ENCODE measurements at regions not wholly inside any gene's neighbourhood (a gene's known extent, or its start where the extent isn't known, plus 50 kb on each side); places are given as distances from the start of the nearest gene placed in this dataset.

DNA sequence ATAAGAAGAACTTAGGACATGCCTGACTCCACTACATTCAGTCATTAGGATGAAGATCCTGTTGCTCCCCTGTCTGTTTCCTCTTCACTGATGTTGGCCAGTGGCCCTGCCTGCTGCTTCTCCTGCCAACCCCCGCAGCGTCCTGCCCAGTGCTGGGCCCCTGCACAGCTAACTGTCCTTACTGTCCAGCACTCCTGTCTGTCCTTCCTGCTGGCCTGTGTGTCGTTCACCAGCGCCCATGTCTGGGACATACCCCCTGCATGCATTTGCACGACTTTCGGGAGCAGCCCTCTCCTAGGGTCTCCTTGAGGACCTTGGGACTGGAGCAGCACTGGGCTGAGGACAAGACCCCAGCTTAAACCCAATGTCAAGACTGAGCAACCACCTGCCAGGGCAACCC, 547.6 kb downstream of the BNC2 start:
- Mint-ChIP-seq H3K27me3 (ENCODE audit: low read depth) (no peaks in the 10 kb centered on the region; the same call in 1 of the 2 replicates), H3K4me3 (no peak overlapping the region), H3K36me3 (ENCODE audit: insufficient read depth in 1 of 3, low read depth in 3 of 3) (peaks cover 0 to 2% (median 0%) of the 10 kb centered on the region in 3 experiments; a peak in 2 of 7 replicates), H3K4me1 (no peaks in the 10 kb centered on the region), H3K9me3 (peaks cover 0 to 2% of the 10 kb centered on the region in 2 experiments; a peak in 2 of 5 replicates), H3K27ac (no peak overlapping the region)
- no peak overlapping the region for H3K56ac ChIP-seq (ENCODE audit: insufficient read length, low read depth, low read length)
- no peak overlapping the region for H3K4ac ChIP-seq (ENCODE audit: low read depth, low read length)
- H3K79me1 ChIP-seq (ENCODE audit: insufficient read depth, low read depth, low read length, poor library complexity, severe bottlenecking) = no peaks in the 10 kb centered on the region
- H3K27me3 ChIP-seq (ENCODE audit: insufficient read depth, low read length) = no peaks in the 10 kb centered on the region
- no peaks in the 10 kb centered on the region for H4K20me1 ChIP-seq (ENCODE audit: control insufficient read depth, insufficient read depth, insufficient read length)
- no peak overlapping the region for H2BK15ac ChIP-seq (ENCODE audit: low read depth, low read length)
- DNase-seq = no peak
- no peak overlapping the region for H2BK120ac ChIP-seq (ENCODE audit: low read depth, low read length, poor library complexity, severe bottlenecking)
- no peaks in the 10 kb centered on the region for H3K79me2 ChIP-seq (ENCODE audit: insufficient read depth, low read length)
- H2BK20ac ChIP-seq (ENCODE audit: low read depth, low read length, poor library complexity, severe bottlenecking) = no peak overlapping the region
- no peak overlapping the region for H3K14ac ChIP-seq (ENCODE audit: insufficient read depth, low read length)
- no peaks in the 10 kb centered on the region for H3K4me1 ChIP-seq (ENCODE audit: insufficient read depth, low read length)
- no peak overlapping the region for H3K9ac ChIP-seq (ENCODE audit: extremely low read depth, insufficient read length, low read length)
- no peak overlapping the region for H2BK12ac ChIP-seq (ENCODE audit: insufficient read length, low read depth, low read length)
- WGBS (ENCODE audit: extremely low coverage, insufficient read length, low lambda C conversion rate) = no CpG with 5 or more reads among the region's 6 CpGs
- H4K5ac ChIP-seq (ENCODE audit: insufficient read length, low read depth, low read length) = no peak overlapping the region
- no peak overlapping the region for H4K91ac ChIP-seq (ENCODE audit: insufficient read length, low read depth, low read length)
- H3K23ac ChIP-seq (ENCODE audit: insufficient read length, low read depth, low read length) = no peak overlapping the region
- no peak overlapping the region for H4K8ac ChIP-seq (replicated peaks; ENCODE audit: insufficient read length, low read depth, low read length)
- TF ChIP-seq, protein P1, sequence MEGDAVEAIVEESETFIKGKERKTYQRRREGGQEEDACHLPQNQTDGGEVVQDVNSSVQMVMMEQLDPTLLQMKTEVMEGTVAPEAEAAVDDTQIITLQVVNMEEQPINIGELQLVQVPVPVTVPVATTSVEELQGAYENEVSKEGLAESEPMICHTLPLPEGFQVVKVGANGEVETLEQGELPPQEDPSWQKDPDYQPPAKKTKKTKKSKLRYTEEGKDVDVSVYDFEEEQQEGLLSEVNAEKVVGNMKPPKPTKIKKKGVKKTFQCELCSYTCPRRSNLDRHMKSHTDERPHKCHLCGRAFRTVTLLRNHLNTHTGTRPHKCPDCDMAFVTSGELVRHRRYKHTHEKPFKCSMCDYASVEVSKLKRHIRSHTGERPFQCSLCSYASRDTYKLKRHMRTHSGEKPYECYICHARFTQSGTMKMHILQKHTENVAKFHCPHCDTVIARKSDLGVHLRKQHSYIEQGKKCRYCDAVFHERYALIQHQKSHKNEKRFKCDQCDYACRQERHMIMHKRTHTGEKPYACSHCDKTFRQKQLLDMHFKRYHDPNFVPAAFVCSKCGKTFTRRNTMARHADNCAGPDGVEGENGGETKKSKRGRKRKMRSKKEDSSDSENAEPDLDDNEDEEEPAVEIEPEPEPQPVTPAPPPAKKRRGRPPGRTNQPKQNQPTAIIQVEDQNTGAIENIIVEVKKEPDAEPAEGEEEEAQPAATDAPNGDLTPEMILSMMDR (conservative IDR thresholded peaks at IDR 0.05) = no peak
- H2AK5ac ChIP-seq (ENCODE audit: insufficient read length, low read length) = no peak overlapping the region
- no peak overlapping the region for H3K18ac ChIP-seq (ENCODE audit: insufficient read length, low read depth, low read length)
- no peak overlapping the region for H3K27ac ChIP-seq (ENCODE audit: insufficient read length, low read depth, low read length)
- H2AFZ ChIP-seq (ENCODE audit: low read length) = no peak overlapping the region
- H3K4me2 ChIP-seq (ENCODE audit: insufficient read depth, insufficient read length, low read length) = no peak overlapping the region
- H3T11ph ChIP-seq (ENCODE audit: low read length) = no peak overlapping the region
- H3K9me3 ChIP-seq (ENCODE audit: control insufficient read depth, low read depth, low read length) = no peaks in the 10 kb centered on the region
- H2BK5ac ChIP-seq (ENCODE audit: insufficient read length, low read length) = no peak overlapping the region
- no peaks in the 10 kb centered on the region for H3K23me2 ChIP-seq (ENCODE audit: insufficient read length, low read depth, low read length, poor library complexity, severe bottlenecking)
